ENCODE measurements at regions not wholly inside any gene's neighbourhood (a gene's known extent, or its start where the extent isn't known, plus 50 kb on each side); places are given as distances from the start of the nearest gene placed in this dataset.
"Not testable (repeated sequence)": the region's sequence is repeated elsewhere in the genome, so short reads cannot be mapped to it uniquely, and the experiment has no call there.

DNA sequence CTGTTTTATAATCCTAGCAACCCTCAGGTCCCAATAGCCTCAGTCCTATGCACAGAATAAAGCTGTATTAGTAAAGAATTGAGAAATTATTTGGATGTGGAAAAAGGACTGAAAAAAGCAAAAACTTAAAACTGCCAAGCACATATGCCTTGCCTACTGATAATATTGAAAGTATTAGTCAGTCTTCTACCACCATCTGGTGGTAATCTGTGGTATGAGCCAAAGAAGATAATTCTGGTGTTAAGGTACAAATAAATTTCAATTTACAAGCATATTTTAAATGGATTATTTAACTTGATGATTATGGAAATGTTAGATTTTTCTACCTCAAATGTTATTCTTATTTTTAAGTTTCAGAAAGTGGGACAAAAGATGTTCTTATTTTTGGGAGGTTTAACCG is 460.3 kb upstream of the KLHL1 start:
- peak; percentile 1 to 16 (median 10) for DNase-seq (ENCODE audit: low read depth in 4 of 4, low spot score in 2 of 4)

DNA sequence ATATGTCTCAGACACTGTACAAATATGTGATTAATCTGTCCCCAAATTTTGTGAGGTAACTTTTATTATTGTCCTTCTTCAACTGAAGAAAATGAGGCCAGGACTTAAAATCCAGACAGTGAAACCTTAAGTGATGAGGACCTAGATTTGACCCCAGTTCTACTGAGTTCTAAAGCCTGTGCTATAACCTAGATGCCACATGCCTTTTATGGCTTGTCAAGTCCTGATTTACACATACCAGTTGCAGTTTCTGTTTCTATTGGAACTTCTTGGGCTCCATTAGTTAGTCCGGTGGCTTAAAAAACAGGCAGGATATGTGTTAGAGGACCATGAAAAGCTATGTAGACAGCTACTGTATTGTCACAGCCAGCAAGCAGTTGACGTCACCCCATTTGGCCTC is 436.5 kb upstream of the KLHL1 start:
- DNase-seq (ENCODE audit: low read depth in 4 of 4, low spot score in 2 of 4) = no peak

GRCh38 chr13:70541451-70541850 is 433.2 kb upstream of the KLHL1 start:
- DNase-seq (ENCODE audit: low read depth in 4 of 4, low spot score in 2 of 4) = no peak

- DNase-seq (ENCODE audit: low read depth in 4 of 4, low spot score in 2 of 4) = no peak
Observed at GRCh38 chr13:70534466-70534865, 426.2 kb upstream of the KLHL1 start.

- DNase-seq (ENCODE audit: low read depth in 4 of 4, low spot score in 2 of 4) = no peak
Observed at GRCh38 chr13:70529652-70530051, 421.4 kb upstream of the KLHL1 start.

GRCh38 chr13:70527599-70527998 is 419.3 kb upstream of the KLHL1 start:
- no peak for DNase-seq (ENCODE audit: low read depth in 4 of 4, low spot score in 2 of 4)

DNA sequence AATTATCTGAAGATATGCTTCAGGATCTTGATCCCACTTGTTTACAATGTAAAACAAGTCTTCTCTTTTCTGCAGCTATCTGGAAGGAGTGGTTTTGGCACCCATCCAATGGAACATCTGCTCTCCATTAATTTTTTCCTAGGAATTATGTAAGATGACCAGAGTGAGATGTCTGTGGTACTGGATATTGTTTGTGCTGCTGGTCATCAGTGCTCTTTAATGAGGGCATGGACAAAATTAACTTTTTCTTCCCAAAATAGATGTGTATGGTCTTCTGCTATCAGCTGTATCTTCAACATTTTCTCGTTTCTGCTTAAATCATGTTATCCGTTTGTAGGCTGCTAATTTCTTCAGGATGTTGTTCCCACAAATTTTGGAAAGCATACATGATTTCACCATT is 415.4 kb upstream of the KLHL1 start:
- DNase-seq (ENCODE audit: low read depth in 4 of 4, low spot score in 2 of 4) = no peak

- DNase-seq (ENCODE audit: low read depth in 4 of 4, low spot score in 2 of 4) = no peak
Observed at GRCh38 chr13:70520275-70521036, 412.2 kb upstream of the KLHL1 start.

GRCh38 chr13:70518081-70518480 is 409.8 kb upstream of the KLHL1 start:
- DNase-seq (ENCODE audit: low read depth in 4 of 4, low spot score in 2 of 4) = no peak

GRCh38 chr13:70516226-70516625 is 408.0 kb upstream of the KLHL1 start:
- no peak for DNase-seq (ENCODE audit: low read depth in 4 of 4, low spot score in 2 of 4)

GRCh38 chr13:70511861-70512417 is 403.7 kb upstream of the KLHL1 start:
- DNase-seq (ENCODE audit: low read depth in 4 of 4, low spot score in 2 of 4) = not testable (repeated sequence)

- no peak for DNase-seq (ENCODE audit: low read depth in 4 of 4, low spot score in 2 of 4)
Observed at GRCh38 chr13:70505809-70506208, 397.6 kb upstream of the KLHL1 start.

- no peak for DNase-seq (ENCODE audit: low read depth in 4 of 4, low spot score in 2 of 4)
Observed at GRCh38 chr13:70502944-70503343, 394.7 kb upstream of the KLHL1 start.

DNA sequence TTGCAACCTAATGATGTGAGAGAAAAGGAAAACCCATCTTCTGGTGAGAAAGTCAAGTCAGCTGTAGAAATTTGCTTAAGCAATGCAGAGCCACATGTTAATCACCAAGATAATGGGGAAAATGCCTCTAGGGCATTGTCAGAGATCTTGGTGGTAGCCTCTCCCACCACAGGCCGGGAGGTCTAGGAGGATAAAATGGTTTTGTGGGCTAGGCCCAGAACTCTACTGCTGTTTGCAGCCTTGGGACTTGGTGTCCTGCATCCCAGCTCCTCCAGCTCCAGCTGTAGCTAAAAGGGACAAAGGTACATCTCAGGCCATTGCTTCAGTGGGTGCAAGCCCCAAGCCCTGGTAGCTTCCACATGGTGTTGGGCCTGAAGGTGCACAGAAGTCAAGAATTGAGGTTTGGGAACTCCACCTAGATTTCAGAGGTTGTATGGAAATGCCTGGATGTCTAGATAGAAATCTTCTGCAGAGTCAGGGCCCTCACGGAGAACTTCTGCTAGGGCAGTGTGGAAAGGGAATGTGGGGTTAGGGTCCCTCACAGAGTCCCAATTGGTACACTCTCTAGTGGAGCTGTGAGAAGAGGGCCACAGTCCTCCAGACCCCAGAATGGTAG is 382.2 kb upstream of the KLHL1 start:
- DNase-seq (ENCODE audit: low read depth in 4 of 4, low spot score in 2 of 4) = no peak

- no peak for DNase-seq (ENCODE audit: low read depth in 4 of 4, low spot score in 2 of 4)
Observed at GRCh38 chr13:70484931-70485330, 376.7 kb upstream of the KLHL1 start.

GRCh38 chr13:70483599-70484276 is 375.5 kb upstream of the KLHL1 start:
- DNase-seq (ENCODE audit: low read depth in 4 of 4, low spot score in 2 of 4) = no peak

- DNase-seq (ENCODE audit: low read depth in 4 of 4, low spot score in 2 of 4) = no peak
Observed at GRCh38 chr13:70473907-70474306, 365.7 kb upstream of the KLHL1 start.

- no peak for DNase-seq (ENCODE audit: low read depth in 4 of 4, low spot score in 2 of 4)
Observed at GRCh38 chr13:70469077-70469476, 360.8 kb upstream of the KLHL1 start.

DNA sequence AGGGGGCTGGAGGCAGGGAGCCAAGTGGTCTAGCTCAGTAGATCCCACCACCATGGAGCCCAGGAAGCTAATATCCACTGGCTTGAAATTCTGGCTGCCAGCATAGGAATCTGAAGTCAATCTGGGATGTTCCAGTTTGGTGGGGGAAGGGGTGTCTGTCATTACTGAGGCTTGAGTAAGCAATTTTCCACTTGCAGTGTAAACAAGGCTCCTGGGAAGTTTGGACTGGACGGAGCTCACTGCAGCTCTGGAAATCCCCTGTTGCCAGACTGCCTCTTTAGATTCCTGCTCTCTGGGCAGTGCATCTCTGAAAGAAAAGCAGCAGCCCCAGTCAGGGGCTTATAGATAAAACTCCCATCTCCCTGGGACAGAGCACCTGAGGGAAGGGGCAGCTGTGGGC is 349.2 kb upstream of the KLHL1 start:
- no peak for DNase-seq (ENCODE audit: low read depth in 4 of 4, low spot score in 2 of 4)

DNA sequence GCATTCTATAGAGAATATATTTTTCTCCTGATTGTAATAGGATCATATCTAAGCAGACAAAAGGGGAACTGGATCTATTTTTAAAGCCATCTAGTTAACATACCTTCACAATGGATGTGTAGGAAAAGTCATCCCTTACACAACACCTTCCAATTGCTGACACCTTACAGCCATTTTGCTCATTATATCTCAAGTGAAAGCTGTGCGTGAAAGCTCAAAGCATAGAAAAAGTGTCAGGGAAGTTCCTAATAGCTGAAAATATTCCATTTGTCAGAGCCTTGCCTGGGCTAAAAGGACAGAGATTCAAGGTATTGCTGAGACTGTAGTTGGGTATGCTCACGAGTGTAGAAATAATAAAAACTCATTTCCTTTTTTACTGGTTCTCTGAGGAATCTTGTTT is 340.6 kb upstream of the KLHL1 start:
- DNase-seq (ENCODE audit: low read depth in 4 of 4, low spot score in 2 of 4) = no peak

DNA sequence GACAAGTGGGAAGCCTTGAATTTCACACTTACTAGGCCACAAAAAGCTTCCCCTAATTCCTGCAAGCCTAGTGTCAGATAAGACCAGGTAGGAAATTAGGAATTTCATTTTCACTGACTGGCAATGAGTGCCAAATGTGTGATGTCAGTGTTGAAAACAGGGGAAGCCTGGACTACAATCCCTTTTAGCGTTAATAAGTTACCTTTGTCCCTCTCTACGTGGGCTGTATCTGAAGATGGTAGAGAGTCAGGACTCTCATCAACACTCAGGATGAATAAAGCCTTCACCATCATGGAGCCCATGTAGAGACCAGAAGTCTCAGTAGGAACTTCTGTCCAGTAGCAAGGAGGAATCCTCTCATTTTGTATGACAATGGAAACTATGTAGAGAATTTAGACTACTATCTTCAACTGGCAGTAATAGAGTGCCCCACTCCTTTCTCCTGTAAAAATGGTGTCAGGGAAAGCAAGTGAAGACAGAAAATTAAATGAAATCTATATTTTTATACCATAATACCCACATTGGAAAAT is 324.1 kb upstream of the KLHL1 start:
- no peak for DNase-seq (ENCODE audit: low read depth in 4 of 4, low spot score in 2 of 4)
